BJ (cell line): ENCODE measurements at regions not wholly inside any gene's neighbourhood (a gene's known extent, or its start where the extent isn't known, plus 50 kb on each side); places are given as distances from the start of the nearest gene placed in this dataset.

Source experiments
- CTCF ChIA-PET: fragments of 350-600 bp; formaldehyde crosslinking; extraction: SDS; loops from one replicate; lab custom pipeline; 2021; ENCODE audit warnings: antibody characterized with exemption, inconsistent platforms; lab: Yijun Ruan, JAX
- POLR2A ChIA-PET: fragments of 300-600 bp; sonication (Branson Sonifier 250); formaldehyde crosslinking; extraction: SDS; loops from one replicate; lab custom pipeline; 2021; ENCODE audit warnings: antibody characterized with exemption; lab: Charles Lee
- DNase-seq: peaks from one replicate; pipeline ENCODE4 v3.0.0-alpha.2; 2011; ENCODE audit warnings: low read depth
- H3K27me3 ChIP-seq: 2 replicates; pipeline ENCODE4 v1.6.0; 2011; ENCODE audit warnings: low read length; ENCODE audit not compliant: control insufficient read depth, insufficient read depth
- H3K36me3 ChIP-seq: 2 replicates; pipeline ENCODE4 v1.5.1; 2011; ENCODE audit warnings: low read length; ENCODE audit not compliant: control insufficient read depth, insufficient read depth
- H3K4me3 ChIP-seq: 2 replicates; pipeline ENCODE4 v1.5.1; 2011; ENCODE audit warnings: low read depth, mild to moderate bottlenecking, control low read depth, low read length
- TF ChIP-seq, protein P1 (sequence below): IDR thresholded peaks from 2 replicates; pipeline ENCODE4 v1.5.1; 2011; ENCODE audit warnings: low read depth, mild to moderate bottlenecking, control low read depth, inconsistent platforms, low read length, moderate library complexity; ENCODE audit not compliant: insufficient read depth

DNA sequence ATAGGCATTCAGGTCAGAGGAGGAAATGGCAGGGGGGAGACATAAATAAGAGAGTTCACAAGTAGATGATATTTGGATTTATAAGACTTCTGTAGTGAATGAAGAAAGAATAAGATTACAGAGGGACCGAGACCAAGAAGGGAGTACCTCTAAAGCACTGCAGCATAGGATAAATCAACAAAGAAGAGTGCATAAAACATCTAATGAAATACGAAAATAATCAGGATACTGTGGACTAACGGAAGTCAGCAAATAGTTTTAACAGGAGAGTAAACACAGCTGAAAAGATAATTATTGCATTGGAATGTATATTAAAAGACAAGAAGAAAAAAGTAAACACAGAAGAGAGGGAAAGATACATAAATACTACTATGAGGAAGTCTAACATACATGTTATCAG lies 921.9 kb upstream of the PRMT6 start:
- CTCF ChIA-PET = no interaction called here
- H3K27me3 ChIP-seq = no peaks in the 10 kb centered on the region
- no peak overlapping the region for H3K4me3 ChIP-seq
- TF ChIP-seq, protein P1, sequence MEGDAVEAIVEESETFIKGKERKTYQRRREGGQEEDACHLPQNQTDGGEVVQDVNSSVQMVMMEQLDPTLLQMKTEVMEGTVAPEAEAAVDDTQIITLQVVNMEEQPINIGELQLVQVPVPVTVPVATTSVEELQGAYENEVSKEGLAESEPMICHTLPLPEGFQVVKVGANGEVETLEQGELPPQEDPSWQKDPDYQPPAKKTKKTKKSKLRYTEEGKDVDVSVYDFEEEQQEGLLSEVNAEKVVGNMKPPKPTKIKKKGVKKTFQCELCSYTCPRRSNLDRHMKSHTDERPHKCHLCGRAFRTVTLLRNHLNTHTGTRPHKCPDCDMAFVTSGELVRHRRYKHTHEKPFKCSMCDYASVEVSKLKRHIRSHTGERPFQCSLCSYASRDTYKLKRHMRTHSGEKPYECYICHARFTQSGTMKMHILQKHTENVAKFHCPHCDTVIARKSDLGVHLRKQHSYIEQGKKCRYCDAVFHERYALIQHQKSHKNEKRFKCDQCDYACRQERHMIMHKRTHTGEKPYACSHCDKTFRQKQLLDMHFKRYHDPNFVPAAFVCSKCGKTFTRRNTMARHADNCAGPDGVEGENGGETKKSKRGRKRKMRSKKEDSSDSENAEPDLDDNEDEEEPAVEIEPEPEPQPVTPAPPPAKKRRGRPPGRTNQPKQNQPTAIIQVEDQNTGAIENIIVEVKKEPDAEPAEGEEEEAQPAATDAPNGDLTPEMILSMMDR = no peak
- DNase-seq = no peak
- no peaks in the 10 kb centered on the region for H3K36me3 ChIP-seq
- POLR2A ChIA-PET = no interaction called here

DNA sequence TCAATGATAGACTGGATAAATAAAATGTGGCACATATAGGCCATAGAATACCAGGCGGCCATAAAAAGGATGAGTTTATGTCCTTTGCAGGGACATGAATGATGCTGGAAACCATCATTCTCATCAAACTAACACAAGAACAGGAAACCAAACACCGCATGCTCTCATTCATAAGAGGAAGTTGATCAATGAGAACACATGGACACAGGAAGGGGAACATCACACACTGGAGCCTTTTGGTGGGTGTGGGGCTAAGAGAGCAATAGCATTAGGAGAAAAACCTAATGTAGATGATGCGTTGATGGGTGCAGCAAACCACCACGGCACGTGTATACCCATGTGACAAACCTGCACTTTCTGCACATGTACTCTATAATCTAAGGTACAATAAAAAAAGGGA lies 883.4 kb upstream of the PRMT6 start:
- TF ChIP-seq, protein P1 = no peak
- no peaks in the 10 kb centered on the region for H3K27me3 ChIP-seq
- POLR2A ChIA-PET = no interaction called here
- no peaks in the 10 kb centered on the region for H3K36me3 ChIP-seq
- CTCF ChIA-PET = no interaction called here
- H3K4me3 ChIP-seq = no peak overlapping the region
- DNase-seq = no peak

DNA sequence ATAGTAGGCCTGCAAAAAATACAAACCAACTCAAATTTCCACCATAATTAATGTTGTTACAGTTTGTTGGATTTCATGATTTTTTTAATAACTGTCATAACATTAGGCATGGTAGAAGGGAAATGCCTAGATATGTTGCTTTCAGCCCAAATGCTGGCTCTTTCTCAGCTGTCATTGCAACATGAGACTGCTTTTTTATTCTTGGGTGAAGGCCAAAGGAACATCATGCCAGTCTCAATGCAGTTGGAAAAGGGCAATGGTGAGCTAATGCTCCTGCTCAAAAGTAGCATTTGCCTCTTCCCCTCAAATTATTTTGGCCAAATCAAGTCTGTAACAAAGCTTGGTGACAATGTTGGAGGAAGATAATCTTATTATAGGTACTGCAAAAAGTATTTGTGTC lies 877.7 kb upstream of the PRMT6 start:
- CTCF ChIA-PET = no interaction called here
- H3K27me3 ChIP-seq = no peaks in the 10 kb centered on the region
- no peak overlapping the region for H3K4me3 ChIP-seq
- POLR2A ChIA-PET = no interaction called here
- TF ChIP-seq, protein P1 = no peak
- no peaks in the 10 kb centered on the region for H3K36me3 ChIP-seq
- DNase-seq = no peak

DNA sequence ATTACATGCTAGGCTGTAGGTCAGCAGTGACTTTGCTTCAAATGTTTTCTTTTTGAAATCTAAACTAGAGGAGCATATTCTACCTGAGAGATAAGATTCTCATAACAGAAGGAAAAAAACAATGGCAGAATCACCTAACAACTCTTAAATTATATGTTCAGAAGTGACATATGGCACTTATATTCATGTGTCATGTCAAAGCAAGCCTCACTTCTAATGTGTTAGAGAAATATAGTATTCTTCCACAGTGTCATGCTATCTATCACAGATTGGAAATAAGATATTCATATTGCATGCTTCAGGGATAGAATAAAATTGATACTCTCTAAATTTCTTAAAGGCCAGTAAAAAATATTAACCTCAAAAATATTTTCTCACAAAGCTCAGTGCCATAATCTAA lies 874.6 kb upstream of the PRMT6 start:
- POLR2A ChIA-PET = no interaction called here
- TF ChIP-seq, protein P1 = no peak

DNA sequence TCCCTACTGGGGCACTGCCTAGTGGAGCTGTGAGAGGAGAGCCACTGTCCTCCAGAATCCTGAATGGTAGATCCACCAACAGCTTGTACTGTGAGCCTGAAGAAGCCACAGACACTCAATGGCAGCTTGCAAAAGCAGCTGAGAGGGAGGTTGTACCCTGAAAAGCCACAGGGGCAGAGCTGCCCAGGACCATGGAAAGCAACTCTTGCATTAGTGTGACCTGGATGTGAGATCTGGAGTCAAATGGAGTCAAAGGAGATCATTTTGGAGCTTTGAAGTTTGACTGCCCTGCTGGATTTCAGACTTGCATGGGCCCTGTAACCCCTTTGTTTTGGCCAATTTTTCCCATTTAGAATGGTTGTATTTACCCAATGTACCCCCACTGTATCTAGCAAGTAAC lies 871.4 kb upstream of the PRMT6 start:
- no peak for DNase-seq
- TF ChIP-seq, protein P1 = no peak
- Histone ChIP-seq H3K4me3 (no peak overlapping the region), H3K27me3 (no peaks in the 10 kb centered on the region), H3K36me3 (no peaks in the 10 kb centered on the region)
- CTCF ChIA-PET = no interaction called here
- POLR2A ChIA-PET = no interaction called here

More for the DNA sequence above, 874.6 kb upstream of the PRMT6 start:
- CTCF ChIA-PET = no interaction called here
- Histone ChIP-seq H3K27me3 (no peaks in the 10 kb centered on the region), H3K4me3 (no peak overlapping the region), H3K36me3 (no peaks in the 10 kb centered on the region)
- DNase-seq = no peak
